ENCODE measurements at regions not wholly inside any gene's neighbourhood (a gene's known extent, or its start where the extent isn't known, plus 50 kb on each side); places are given as distances from the start of the nearest gene placed in this dataset.

DNA sequence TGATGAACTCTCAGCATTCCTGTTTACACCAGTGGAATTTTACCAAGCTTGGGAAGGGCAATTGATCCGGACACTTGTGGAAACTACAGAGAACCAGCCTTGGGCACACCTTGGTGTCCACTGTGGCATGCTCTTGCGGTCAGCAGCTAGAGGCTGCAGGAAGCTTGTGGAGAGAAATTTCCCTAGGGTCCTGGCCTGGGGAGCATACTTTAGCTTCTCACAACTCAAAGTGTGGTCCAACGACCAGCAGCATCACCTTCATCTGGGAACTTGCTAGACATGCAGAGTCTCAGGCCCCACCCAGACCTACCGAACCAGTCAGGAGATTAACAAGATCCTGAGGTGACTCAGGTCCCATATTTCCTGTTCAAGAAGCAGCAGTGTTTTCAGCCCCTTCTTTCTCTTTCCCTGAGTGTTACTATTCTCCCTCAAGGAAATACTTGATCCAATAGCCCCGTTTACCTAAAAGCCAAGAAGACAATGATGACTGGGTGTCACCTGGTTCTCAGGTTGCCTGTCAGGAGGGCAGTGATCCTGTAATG is 55.7 kb upstream of the KCNE2 start:
- Histone ChIP-seq H3K9me3 (replicated peaks in 1 of 3) (no peaks in the 10 kb centered on the region), H3K4me1 (replicated peaks in 1 of 2) (no peaks in the 10 kb centered on the region), H3K36me3 (replicated peaks in 1 of 2) (no peaks in the 10 kb centered on the region), H3K27me3 (no peaks in the 10 kb centered on the region), H3K4me3 (no peak overlapping the region), H3K27ac (no peak overlapping the region)
- intact Hi-C loops (cut with DNase I), result no loop called here
- TF ChIP-seq, protein P1, sequence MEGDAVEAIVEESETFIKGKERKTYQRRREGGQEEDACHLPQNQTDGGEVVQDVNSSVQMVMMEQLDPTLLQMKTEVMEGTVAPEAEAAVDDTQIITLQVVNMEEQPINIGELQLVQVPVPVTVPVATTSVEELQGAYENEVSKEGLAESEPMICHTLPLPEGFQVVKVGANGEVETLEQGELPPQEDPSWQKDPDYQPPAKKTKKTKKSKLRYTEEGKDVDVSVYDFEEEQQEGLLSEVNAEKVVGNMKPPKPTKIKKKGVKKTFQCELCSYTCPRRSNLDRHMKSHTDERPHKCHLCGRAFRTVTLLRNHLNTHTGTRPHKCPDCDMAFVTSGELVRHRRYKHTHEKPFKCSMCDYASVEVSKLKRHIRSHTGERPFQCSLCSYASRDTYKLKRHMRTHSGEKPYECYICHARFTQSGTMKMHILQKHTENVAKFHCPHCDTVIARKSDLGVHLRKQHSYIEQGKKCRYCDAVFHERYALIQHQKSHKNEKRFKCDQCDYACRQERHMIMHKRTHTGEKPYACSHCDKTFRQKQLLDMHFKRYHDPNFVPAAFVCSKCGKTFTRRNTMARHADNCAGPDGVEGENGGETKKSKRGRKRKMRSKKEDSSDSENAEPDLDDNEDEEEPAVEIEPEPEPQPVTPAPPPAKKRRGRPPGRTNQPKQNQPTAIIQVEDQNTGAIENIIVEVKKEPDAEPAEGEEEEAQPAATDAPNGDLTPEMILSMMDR (IDR thresholded peaks at IDR 0.05), result no peak
- no peak for TF ChIP-seq POLR2A (IDR thresholded peaks at IDR 0.05)
- WGBS, 4 donors, result 81 to 95% (median 86%) methylated on average over 5 of the region's 5 CpGs
- DNase-seq, result no peak

DNA sequence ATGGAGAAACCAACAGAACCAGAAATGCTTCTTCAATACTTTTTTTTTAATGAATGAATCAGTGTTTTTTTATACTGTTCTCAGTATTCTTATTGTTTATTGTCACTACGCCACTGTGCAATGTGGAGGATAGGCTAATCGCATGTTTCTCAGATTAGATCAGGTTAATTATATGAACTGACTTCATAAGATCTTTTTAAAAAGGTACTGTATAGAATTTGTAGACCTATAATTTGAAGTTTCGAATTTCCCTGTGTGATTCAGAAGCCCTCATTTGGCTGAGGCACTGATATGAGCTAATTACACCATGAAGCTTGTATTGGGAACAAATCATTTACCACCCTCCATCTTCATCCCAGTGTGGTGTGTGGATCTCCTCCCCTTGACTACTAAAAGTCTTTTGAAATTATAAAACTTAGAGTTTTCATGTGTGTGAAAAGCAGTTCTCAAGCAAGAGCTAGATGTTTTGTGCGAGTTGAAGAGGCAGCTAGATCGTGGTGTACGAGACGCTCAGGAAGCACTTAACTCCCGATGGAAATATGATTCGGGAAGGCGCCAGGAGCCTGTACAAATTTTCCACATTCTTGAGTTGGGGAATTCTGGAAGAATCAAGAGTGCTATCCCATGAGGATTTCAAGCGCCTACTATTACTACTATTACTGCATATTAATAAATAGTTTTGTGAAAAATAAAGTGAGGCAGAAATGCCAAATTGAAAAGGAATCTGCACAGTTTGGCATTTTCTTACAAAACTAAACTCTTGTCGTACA is 52.1 kb upstream of the KCNE2 start:
- Histone ChIP-seq H3K4me1 (replicated peaks in 1 of 2) (no peaks in the 10 kb centered on the region), H3K27me3 (no peaks in the 10 kb centered on the region), H3K27ac (no peak overlapping the region), H3K36me3 (replicated peaks in 1 of 2) (no peaks in the 10 kb centered on the region), H3K9me3 (replicated peaks in 1 of 3) (no peaks in the 10 kb centered on the region), H3K4me3 (no peak overlapping the region)
- DNase-seq, result no peak
- 90 to 93% (median 92%) methylated on average over 12 of the region's 12 CpGs for WGBS, 4 donors
- no peak for TF ChIP-seq POLR2A (IDR thresholded peaks at IDR 0.05)
- TF ChIP-seq, protein P1 (IDR thresholded peaks at IDR 0.05), result no peak
- intact Hi-C loops (cut with DNase I), result no loop called here

DNA sequence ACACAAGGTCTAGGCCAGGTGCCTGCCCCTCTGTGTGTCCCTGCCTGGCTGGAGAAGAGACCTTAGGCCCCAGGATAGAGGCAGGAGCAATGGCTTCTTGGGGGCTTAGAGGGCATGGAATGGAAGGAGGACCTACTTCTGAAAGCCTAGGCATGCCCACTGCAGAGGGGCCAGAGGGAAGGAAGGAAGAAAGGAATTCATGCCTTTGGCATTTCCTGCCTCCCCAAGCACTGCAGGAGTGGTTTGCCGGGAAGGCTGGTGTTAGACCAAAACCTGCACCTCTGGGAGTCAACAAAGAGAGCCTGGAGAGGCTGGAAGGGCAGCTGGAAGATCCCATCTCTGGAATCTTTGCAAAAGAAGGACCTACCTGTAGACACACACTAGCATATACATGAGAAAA is 50.7 kb upstream of the KCNE2 start:
- peaks cover 0 to 3% of the 10 kb centered on the region in 2 donors for H3K4me1 ChIP-seq (replicated peaks in 1 of 2)
- no peak overlapping the region for H3K4me3 ChIP-seq
- no peaks in the 10 kb centered on the region for H3K9me3 ChIP-seq (replicated peaks in 1 of 3)
- intact Hi-C loops (cut with DNase I), result no loop called here
- TF ChIP-seq, protein P1 (IDR thresholded peaks at IDR 0.05), result no peak
- TF ChIP-seq POLR2A (IDR thresholded peaks at IDR 0.05), result no peak
- 50 to 77% (median 64%) methylated on average over 1 of the region's 1 CpG for WGBS, 4 donors
- DNase-seq, result no peak
- no peak overlapping the region for H3K27ac ChIP-seq
- no peaks in the 10 kb centered on the region for H3K27me3 ChIP-seq
- H3K36me3 ChIP-seq (replicated peaks in 1 of 2), result no peaks in the 10 kb centered on the region
